Osteoblast (primary cell): ENCODE measurements at regions not wholly inside any gene's neighbourhood (a gene's known extent, or its start where the extent isn't known, plus 50 kb on each side); places are given as distances from the start of the nearest gene placed in this dataset.

ENCODE experiments used
- DNase-seq: peaks from one replicate; pipeline ENCODE4 v3.0.0; 2011; ENCODE audit warnings: low spot score, mixed read lengths; ENCODE audit not compliant: insufficient read length; ENCODE audit errors: missing footprints
- H2AFZ ChIP-seq: 2 replicates; pipeline ENCODE4 v1.6.0; 2011; ENCODE audit warnings: mild to moderate bottlenecking, low read length
- H3K27ac ChIP-seq: 2 replicates; pipeline ENCODE4 v1.5.1; 2011; ENCODE audit warnings: mild to moderate bottlenecking, low read depth, low read length, moderate library complexity
- H3K27me3 ChIP-seq: 2 replicates; pipeline ENCODE4 v1.6.0; 2012; ENCODE audit warnings: mild to moderate bottlenecking, control low read depth, inconsistent platforms, low read length, moderate library complexity; ENCODE audit not compliant: insufficient read depth
- H3K36me3 ChIP-seq: 2 replicates; pipeline ENCODE4 v1.5.1; 2011; ENCODE audit warnings: mild to moderate bottlenecking, low read length, control low read depth, moderate library complexity; ENCODE audit not compliant: insufficient read depth
- H3K4me1 ChIP-seq: 2 replicates; pipeline ENCODE4 v1.5.1; 2011; ENCODE audit warnings: mild to moderate bottlenecking, low read length, control low read depth, moderate library complexity; ENCODE audit not compliant: insufficient read depth
- H3K4me2 ChIP-seq: 2 replicates; pipeline ENCODE4 v1.6.0; 2011; ENCODE audit warnings: mild to moderate bottlenecking, low read length; ENCODE audit not compliant: insufficient read depth
- H3K4me3 ChIP-seq: fragments of 200-600 bp; sonication (generic); 3 replicates; pipeline ENCODE4 v1.5.1; 2012; ENCODE audit warnings: mild to moderate bottlenecking, low read length, inconsistent platforms; ENCODE audit not compliant: insufficient read depth
- H3K79me2 ChIP-seq: 2 replicates; pipeline ENCODE4 v1.6.0; 2012; ENCODE audit warnings: mild to moderate bottlenecking, low read length, control low read depth, inconsistent platforms; ENCODE audit not compliant: insufficient read depth
- H3K9me3 ChIP-seq: 2 replicates; pipeline ENCODE4 v1.5.1; 2011; ENCODE audit warnings: low read depth, low read length, control low read depth
- H4K20me1 ChIP-seq: 2 replicates; pipeline ENCODE4 v1.6.0; 2012; ENCODE audit warnings: mild to moderate bottlenecking, low read length, control low read depth; ENCODE audit not compliant: insufficient read depth
- TF ChIP-seq, protein P1 (sequence below): IDR thresholded peaks from 2 replicates; pipeline ENCODE4 v1.5.1; 2011; ENCODE audit warnings: mild to moderate bottlenecking, low read depth, low read length, moderate library complexity; ENCODE audit errors: extremely low read depth

DNA sequence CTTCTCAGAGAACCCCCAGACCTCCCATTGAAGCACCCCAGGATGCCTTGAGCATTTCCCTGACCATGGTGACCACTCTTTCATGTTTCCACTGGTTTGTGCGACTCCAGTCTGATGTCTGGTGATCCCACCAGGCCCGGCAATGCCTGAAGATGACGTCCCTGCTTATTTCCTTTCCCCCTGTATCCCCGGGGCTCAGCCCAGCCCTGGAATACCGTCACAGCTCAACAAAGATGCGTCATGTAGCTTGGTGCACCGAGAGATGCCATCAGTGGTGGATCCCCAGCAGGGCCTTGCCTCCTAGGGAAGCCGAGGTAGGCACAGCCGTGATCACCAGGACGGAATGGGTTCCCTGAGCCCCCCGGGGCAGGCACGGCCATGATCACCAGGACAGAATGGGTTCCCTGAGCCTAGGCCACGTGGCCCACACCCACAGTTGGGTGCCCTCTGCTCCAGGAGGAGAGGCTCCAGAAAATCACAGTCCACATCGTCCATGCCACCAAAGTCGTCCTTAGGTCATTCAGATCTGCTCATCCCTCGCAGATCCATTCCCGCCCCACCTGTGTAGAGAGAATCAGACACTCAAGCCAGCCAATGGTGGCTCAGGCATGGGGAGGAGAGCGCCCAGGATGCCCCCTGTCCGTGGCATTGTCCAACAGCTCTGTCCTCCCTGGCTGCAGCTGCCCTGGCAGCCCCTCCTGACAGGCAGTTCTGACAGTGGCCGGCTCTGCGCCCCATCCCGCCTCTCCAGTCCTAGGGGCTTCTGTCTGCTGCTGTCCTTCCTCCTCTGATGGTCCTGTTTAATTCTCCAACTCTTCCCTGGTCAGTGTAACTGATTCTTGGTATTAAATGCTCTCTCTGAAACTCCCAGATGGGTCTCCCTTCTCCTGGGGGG is 261.1 kb downstream of the RBFOX3 start:
- peaks cover 8% of the 10 kb centered on the region for H3K27me3 ChIP-seq
- TF ChIP-seq, protein P1, sequence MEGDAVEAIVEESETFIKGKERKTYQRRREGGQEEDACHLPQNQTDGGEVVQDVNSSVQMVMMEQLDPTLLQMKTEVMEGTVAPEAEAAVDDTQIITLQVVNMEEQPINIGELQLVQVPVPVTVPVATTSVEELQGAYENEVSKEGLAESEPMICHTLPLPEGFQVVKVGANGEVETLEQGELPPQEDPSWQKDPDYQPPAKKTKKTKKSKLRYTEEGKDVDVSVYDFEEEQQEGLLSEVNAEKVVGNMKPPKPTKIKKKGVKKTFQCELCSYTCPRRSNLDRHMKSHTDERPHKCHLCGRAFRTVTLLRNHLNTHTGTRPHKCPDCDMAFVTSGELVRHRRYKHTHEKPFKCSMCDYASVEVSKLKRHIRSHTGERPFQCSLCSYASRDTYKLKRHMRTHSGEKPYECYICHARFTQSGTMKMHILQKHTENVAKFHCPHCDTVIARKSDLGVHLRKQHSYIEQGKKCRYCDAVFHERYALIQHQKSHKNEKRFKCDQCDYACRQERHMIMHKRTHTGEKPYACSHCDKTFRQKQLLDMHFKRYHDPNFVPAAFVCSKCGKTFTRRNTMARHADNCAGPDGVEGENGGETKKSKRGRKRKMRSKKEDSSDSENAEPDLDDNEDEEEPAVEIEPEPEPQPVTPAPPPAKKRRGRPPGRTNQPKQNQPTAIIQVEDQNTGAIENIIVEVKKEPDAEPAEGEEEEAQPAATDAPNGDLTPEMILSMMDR, result no peak

DNA sequence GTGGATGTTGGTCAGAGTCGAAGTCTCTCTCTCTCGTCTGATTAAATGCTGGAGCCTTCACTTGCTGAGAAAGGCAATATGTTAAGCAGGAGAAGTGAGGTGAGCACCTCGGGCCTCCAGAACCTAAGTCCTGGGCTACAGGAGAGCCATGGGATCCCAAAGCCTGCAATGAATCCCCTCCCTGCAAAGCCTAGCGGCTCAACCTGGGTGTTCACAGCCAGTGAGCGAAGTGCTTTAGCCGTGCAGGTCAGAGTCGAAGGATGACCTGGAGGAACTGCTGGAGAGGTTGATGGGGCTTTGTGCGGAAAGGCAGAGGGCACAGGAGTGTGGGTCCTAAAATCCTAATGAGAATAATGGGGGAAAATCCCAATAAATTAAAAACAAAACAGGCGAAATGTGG is 267.8 kb downstream of the ENGASE start:
- TF ChIP-seq, protein P1, result no peak
- H3K27ac ChIP-seq, result no peak overlapping the region
- no peaks in the 10 kb centered on the region for H3K9me3 ChIP-seq
- no peaks in the 10 kb centered on the region for H4K20me1 ChIP-seq
- no peaks in the 10 kb centered on the region for H3K27me3 ChIP-seq
- no peak overlapping the region for H2AFZ ChIP-seq
- no peaks in the 10 kb centered on the region for H3K4me1 ChIP-seq
- DNase-seq, result no peak
- no peak overlapping the region for H3K4me2 ChIP-seq
- H3K4me3 ChIP-seq, result no peak overlapping the region
- H3K79me2 ChIP-seq, result no peaks in the 10 kb centered on the region
- no peaks in the 10 kb centered on the region for H3K36me3 ChIP-seq

More for the DNA sequence above, 261.1 kb downstream of the RBFOX3 start:
- DNase-seq, result peak; percentile 49
- no peak overlapping the region for H2AFZ ChIP-seq
- H3K9me3 ChIP-seq, result no peaks in the 10 kb centered on the region
- no peak overlapping the region for H3K4me3 ChIP-seq
- H3K4me2 ChIP-seq, result no peak overlapping the region
- no peaks in the 10 kb centered on the region for H3K36me3 ChIP-seq
- H3K79me2 ChIP-seq, result no peaks in the 10 kb centered on the region
- H4K20me1 ChIP-seq, result no peaks in the 10 kb centered on the region
- no peaks in the 10 kb centered on the region for H3K4me1 ChIP-seq
- H3K27ac ChIP-seq, result no peak overlapping the region

DNA sequence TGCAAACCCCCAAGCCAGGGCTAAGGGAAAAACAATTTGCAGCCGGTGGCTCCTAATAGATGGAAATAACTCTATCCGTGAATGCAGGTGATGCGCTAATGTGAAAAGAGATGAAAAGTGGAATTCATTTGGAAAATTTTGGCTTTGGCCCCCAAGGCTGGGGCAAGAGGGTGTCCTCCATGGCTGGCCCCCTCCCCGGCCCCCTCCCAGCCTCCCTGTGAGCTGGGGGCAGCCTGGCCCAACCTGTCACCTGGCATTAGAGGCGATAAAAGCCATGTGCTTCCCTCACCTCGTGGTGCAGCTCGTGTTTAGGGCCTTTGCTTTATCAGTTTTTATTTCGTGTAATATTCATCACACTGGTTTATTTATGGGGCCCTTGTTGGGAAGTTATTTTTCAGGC is 267.2 kb downstream of the ENGASE start:
- no peak overlapping the region for H3K4me3 ChIP-seq
- H3K9me3 ChIP-seq, result no peaks in the 10 kb centered on the region
- H3K79me2 ChIP-seq, result no peaks in the 10 kb centered on the region
- no peak overlapping the region for H2AFZ ChIP-seq
- H3K4me1 ChIP-seq, result no peaks in the 10 kb centered on the region
- H3K27ac ChIP-seq, result no peak overlapping the region
- H3K27me3 ChIP-seq, result no peaks in the 10 kb centered on the region
- no peaks in the 10 kb centered on the region for H4K20me1 ChIP-seq
- TF ChIP-seq, protein P1, result no peak
- H3K4me2 ChIP-seq, result no peak overlapping the region
- DNase-seq, result peak; percentile 15
- H3K36me3 ChIP-seq, result no peaks in the 10 kb centered on the region

DNA sequence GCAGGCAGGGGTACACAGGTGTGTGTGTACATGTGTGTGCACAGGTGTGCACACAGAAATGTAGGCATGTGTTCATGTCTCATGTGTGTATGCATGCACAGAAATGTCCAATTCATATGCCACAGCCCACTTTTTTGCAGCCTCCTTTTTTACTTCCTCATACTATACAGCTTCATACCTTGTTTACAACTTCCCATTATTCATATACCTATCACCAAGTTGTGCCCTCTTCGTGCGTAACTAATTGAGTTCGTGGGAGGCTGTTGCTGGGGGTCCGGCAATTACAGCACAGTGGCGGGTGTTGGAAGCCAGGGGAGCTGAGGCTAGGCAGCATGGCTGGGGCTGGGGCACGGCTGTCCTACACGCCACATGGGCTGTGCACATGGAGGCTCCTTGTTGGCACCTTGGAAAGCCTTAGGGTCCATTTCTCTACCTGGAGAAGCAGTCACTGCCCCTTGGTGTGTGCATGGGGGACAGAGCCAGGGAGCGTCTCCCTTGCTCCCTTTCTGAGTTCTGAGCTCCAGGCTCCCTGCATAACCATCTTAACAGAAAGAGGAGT is 266.7 kb downstream of the ENGASE start:
- Histone ChIP-seq H3K9me3 (no peaks in the 10 kb centered on the region), H3K4me2 (no peak overlapping the region), H2AFZ (no peak overlapping the region), H4K20me1 (no peaks in the 10 kb centered on the region), H3K4me3 (no peak overlapping the region), H3K27me3 (no peaks in the 10 kb centered on the region), H3K79me2 (no peaks in the 10 kb centered on the region), H3K4me1 (no peaks in the 10 kb centered on the region), H3K27ac (no peak overlapping the region), H3K36me3 (no peaks in the 10 kb centered on the region)
- DNase-seq, result peak; percentile 42
- TF ChIP-seq, protein P1, result no peak
